ENCODE measurements at regions not wholly inside any gene's neighbourhood (a gene's known extent, or its start where the extent isn't known, plus 50 kb on each side); places are given as distances from the start of the nearest gene placed in this dataset.

- H3K36me3 ChIP-seq (ENCODE audit: insufficient read depth, low read length): no peaks in the 10 kb centered on the region
Observed at GRCh38 chr14:45819107-45819506, 566.1 kb upstream of the MIS18BP1 start.

GRCh38 chr14:45811155-45811554 lies 558.2 kb upstream of the MIS18BP1 start:
- no peak for TF ChIP-seq EZH2 (IDR thresholded peaks at IDR 0.05; ENCODE audit: borderline replicate concordance, low read depth, low read length, severe bottlenecking)
- TF ChIP-seq, protein P1, sequence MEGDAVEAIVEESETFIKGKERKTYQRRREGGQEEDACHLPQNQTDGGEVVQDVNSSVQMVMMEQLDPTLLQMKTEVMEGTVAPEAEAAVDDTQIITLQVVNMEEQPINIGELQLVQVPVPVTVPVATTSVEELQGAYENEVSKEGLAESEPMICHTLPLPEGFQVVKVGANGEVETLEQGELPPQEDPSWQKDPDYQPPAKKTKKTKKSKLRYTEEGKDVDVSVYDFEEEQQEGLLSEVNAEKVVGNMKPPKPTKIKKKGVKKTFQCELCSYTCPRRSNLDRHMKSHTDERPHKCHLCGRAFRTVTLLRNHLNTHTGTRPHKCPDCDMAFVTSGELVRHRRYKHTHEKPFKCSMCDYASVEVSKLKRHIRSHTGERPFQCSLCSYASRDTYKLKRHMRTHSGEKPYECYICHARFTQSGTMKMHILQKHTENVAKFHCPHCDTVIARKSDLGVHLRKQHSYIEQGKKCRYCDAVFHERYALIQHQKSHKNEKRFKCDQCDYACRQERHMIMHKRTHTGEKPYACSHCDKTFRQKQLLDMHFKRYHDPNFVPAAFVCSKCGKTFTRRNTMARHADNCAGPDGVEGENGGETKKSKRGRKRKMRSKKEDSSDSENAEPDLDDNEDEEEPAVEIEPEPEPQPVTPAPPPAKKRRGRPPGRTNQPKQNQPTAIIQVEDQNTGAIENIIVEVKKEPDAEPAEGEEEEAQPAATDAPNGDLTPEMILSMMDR (IDR thresholded peaks at IDR 0.05; ENCODE audit: borderline replicate concordance, extremely low read depth, low read length, poor library complexity, severe bottlenecking): no peak
- no peak overlapping the region for H3K4me3 ChIP-seq (ENCODE audit: low read depth in 1 of 2, low read length in 2 of 2)
- no peaks in the 10 kb centered on the region for H3K27me3 ChIP-seq (ENCODE audit: insufficient read depth, low read length, poor library complexity)
- no peaks in the 10 kb centered on the region for H3K79me2 ChIP-seq (ENCODE audit: insufficient read depth, low read length)
- H3K9ac ChIP-seq (ENCODE audit: low read depth, low read length): no peak overlapping the region
- no peaks in the 10 kb centered on the region for H3K4me1 ChIP-seq (ENCODE audit: insufficient read depth, low read length)
- no peaks in the 10 kb centered on the region for H4K20me1 ChIP-seq (ENCODE audit: insufficient read depth, low read length)
- H3K36me3 ChIP-seq (ENCODE audit: insufficient read depth, low read length): no peaks in the 10 kb centered on the region
- DNase-seq (no peak), ATAC-seq (ENCODE audit: insufficient read depth, low read depth) (no peak)
- H3K4me2 ChIP-seq (ENCODE audit: insufficient read depth, low read length): no peak overlapping the region
- no peaks in the 10 kb centered on the region for H3K9me3 ChIP-seq (ENCODE audit: insufficient read depth, low read length, severe bottlenecking)
- no peak overlapping the region for H3K27ac ChIP-seq (ENCODE audit: low read length)
- no peak overlapping the region for H2AFZ ChIP-seq (ENCODE audit: low read depth, low read length)

More at GRCh38 chr14:45819107-45819506, 566.1 kb upstream of the MIS18BP1 start:
- no peak for ATAC-seq (ENCODE audit: insufficient read depth, low read depth)
- H3K4me2 ChIP-seq (ENCODE audit: insufficient read depth, low read length): no peak overlapping the region
- TF ChIP-seq EZH2 (IDR thresholded peaks at IDR 0.05; ENCODE audit: borderline replicate concordance, low read depth, low read length, severe bottlenecking): no peak
- TF ChIP-seq, protein P1 (IDR thresholded peaks at IDR 0.05; ENCODE audit: borderline replicate concordance, extremely low read depth, low read length, poor library complexity, severe bottlenecking): no peak
- H4K20me1 ChIP-seq (ENCODE audit: insufficient read depth, low read length): no peaks in the 10 kb centered on the region
- no peak overlapping the region for H3K27ac ChIP-seq (ENCODE audit: low read length)
- H3K27me3 ChIP-seq (ENCODE audit: insufficient read depth, low read length, poor library complexity): no peaks in the 10 kb centered on the region
- no peak overlapping the region for H3K9ac ChIP-seq (ENCODE audit: low read depth, low read length)
- no peaks in the 10 kb centered on the region for H3K9me3 ChIP-seq (ENCODE audit: insufficient read depth, low read length, severe bottlenecking)
- no peak for DNase-seq
- no peak overlapping the region for H3K4me3 ChIP-seq (ENCODE audit: low read depth in 1 of 2, low read length in 2 of 2)
- no peaks in the 10 kb centered on the region for H3K79me2 ChIP-seq (ENCODE audit: insufficient read depth, low read length)
- no peak overlapping the region for H2AFZ ChIP-seq (ENCODE audit: low read depth, low read length)
- H3K4me1 ChIP-seq (ENCODE audit: insufficient read depth, low read length): no peaks in the 10 kb centered on the region

- DNase-seq (no peak), ATAC-seq (ENCODE audit: insufficient read depth, low read depth) (no peak)
- H3K27ac ChIP-seq (ENCODE audit: low read length): no peak overlapping the region
- no peaks in the 10 kb centered on the region for H3K9me3 ChIP-seq (ENCODE audit: insufficient read depth, low read length, severe bottlenecking)
- H3K79me2 ChIP-seq (ENCODE audit: insufficient read depth, low read length): no peaks in the 10 kb centered on the region
- H2AFZ ChIP-seq (ENCODE audit: low read depth, low read length): no peak overlapping the region
- no peak overlapping the region for H3K4me3 ChIP-seq (ENCODE audit: low read depth in 1 of 2, low read length in 2 of 2)
- H3K27me3 ChIP-seq (ENCODE audit: insufficient read depth, low read length, poor library complexity): no peaks in the 10 kb centered on the region
- no peaks in the 10 kb centered on the region for H3K4me1 ChIP-seq (ENCODE audit: insufficient read depth, low read length)
- TF ChIP-seq, protein P1 (IDR thresholded peaks at IDR 0.05; ENCODE audit: borderline replicate concordance, extremely low read depth, low read length, poor library complexity, severe bottlenecking): peak; percentile 15
- TF ChIP-seq EZH2 (IDR thresholded peaks at IDR 0.05; ENCODE audit: borderline replicate concordance, low read depth, low read length, severe bottlenecking): no peak
- H3K9ac ChIP-seq (ENCODE audit: low read depth, low read length): no peak overlapping the region
- H3K4me2 ChIP-seq (ENCODE audit: insufficient read depth, low read length): no peak overlapping the region
- no peaks in the 10 kb centered on the region for H3K36me3 ChIP-seq (ENCODE audit: insufficient read depth, low read length)
- H4K20me1 ChIP-seq (ENCODE audit: insufficient read depth, low read length): no peaks in the 10 kb centered on the region
Observed at GRCh38 chr14:45810152-45810872, 557.3 kb upstream of the MIS18BP1 start.
